OCI-LY3 (cell line): ENCODE measurements at regions not wholly inside any gene's neighbourhood (a gene's known extent, or its start where the extent isn't known, plus 50 kb on each side); places are given as distances from the start of the nearest gene placed in this dataset.

Source experiments
- H2AFZ ChIP-seq: fragments of 200-600, 300-600 bp; shearing (Covaris generic); 2 replicates; pipeline ENCODE4 v1.6.0; 2014; ENCODE audit warnings: antibody characterized with exemption, low read depth, low read length
- H3K27ac ChIP-seq: fragments of 200-600, 300-600 bp; sonication (generic); 2 replicates; pipeline ENCODE4 v1.5.1; 2014; ENCODE audit warnings: mild to moderate bottlenecking, low read length, moderate library complexity, mixed read lengths
- H3K27me3 ChIP-seq: fragments of 200-600, 300-600 bp; sonication (generic); 2 replicates; pipeline ENCODE4 v1.6.1; 2014; ENCODE audit warnings: low read depth, low read length, mixed read lengths
- H3K36me3 ChIP-seq: fragments of 200-600, 300-600 bp; sonication (generic); replicated peaks from 2 replicates; pipeline ENCODE3; 2014; ENCODE audit warnings: low read depth, low read length, mixed read lengths
- H3K4me1 ChIP-seq: fragments of 300-600, 200-600 bp; sonication (generic); 2 replicates; pipeline ENCODE4 v1.6.1; 2014; ENCODE audit warnings: low read length, mixed read lengths
- H3K4me2 ChIP-seq: fragments of 200-600, 300-600 bp; sonication (generic); 2 replicates; pipeline ENCODE4 v1.6.1; 2014; ENCODE audit warnings: low read length, mixed read lengths
- H3K4me3 ChIP-seq: fragments of 300-600, 200-600 bp; sonication (generic); 2 replicates; pipeline ENCODE4 v1.5.1; 2014; ENCODE audit warnings: antibody characterized with exemption, mild to moderate bottlenecking, low read length, moderate library complexity
- H3K79me2 ChIP-seq: fragments of 300-600, 200-600 bp; shearing (Covaris generic); 2 replicates; pipeline ENCODE4 v1.6.1; 2014; ENCODE audit warnings: mild to moderate bottlenecking, low read length, mixed read lengths
- H3K9ac ChIP-seq: fragments of 300-600, 200-600 bp; shearing (Covaris generic); 2 replicates; pipeline ENCODE4 v1.6.0; 2014; ENCODE audit warnings: mild to moderate bottlenecking, low read length, moderate library complexity
- H3K9me3 ChIP-seq: fragments of 200-600, 300-600 bp; shearing (Covaris generic); 2 replicates; pipeline ENCODE4 v1.6.1; 2014; ENCODE audit warnings: low read length, mixed read lengths; ENCODE audit not compliant: insufficient read depth
- H4K20me1 ChIP-seq: fragments of 200-600, 300-600 bp; sonication (generic); 2 replicates; pipeline ENCODE4 v1.6.1; 2016; ENCODE audit warnings: low read length, mixed read lengths; ENCODE audit not compliant: insufficient read depth
- CTCF ChIP-seq: fragments of 200-600, 300-600 bp; sonication (generic); IDR thresholded peaks from 2 replicates; pipeline ENCODE4 v1.5.1; 2014; ENCODE audit warnings: antibody characterized with exemption, low read length, low read depth
- EZH2phosphoT487 ChIP-seq: fragments of 200-600 bp; shearing (Covaris generic); IDR thresholded peaks from 2 replicates; pipeline ENCODE4 v1.6.1; 2018; ENCODE audit warnings: antibody characterized with exemption, mixed run types, low read depth

- no peaks in the 10 kb centered on the region for H3K27me3 ChIP-seq
- no peak overlapping the region for H3K4me3 ChIP-seq
- H3K36me3 ChIP-seq: peaks cover 6% of the 10 kb centered on the region
- TF ChIP-seq EZH2phosphoT487: no peak
- no peak for TF ChIP-seq CTCF
- no peak overlapping the region for H3K27ac ChIP-seq
- H2AFZ ChIP-seq: no peak overlapping the region
- no peak overlapping the region for H3K4me2 ChIP-seq
- H4K20me1 ChIP-seq: no peaks in the 10 kb centered on the region
- H3K9ac ChIP-seq: no peak overlapping the region
- peaks cover 3% of the 10 kb centered on the region for H3K4me1 ChIP-seq
- peaks cover 9% of the 10 kb centered on the region; the same call in 1 of the 2 replicates for H3K9me3 ChIP-seq
- H3K79me2 ChIP-seq: no peaks in the 10 kb centered on the region
Measured at GRCh38 chr13:108018371-108018870, 196.9 kb downstream of the LIG4 start.

GRCh38 chr13:108006619-108007018 is 208.7 kb downstream of the LIG4 start:
- TF ChIP-seq CTCF: no peak
- no peak for TF ChIP-seq EZH2phosphoT487
- Histone ChIP-seq H3K4me1 (no peaks in the 10 kb centered on the region), H3K36me3 (no peaks in the 10 kb centered on the region), H3K27ac (no peak overlapping the region), H3K4me3 (no peak overlapping the region), H4K20me1 (no peaks in the 10 kb centered on the region), H3K9me3 (no peaks in the 10 kb centered on the region), H3K4me2 (no peak overlapping the region), H3K9ac (no peak overlapping the region), H2AFZ (no peak overlapping the region), H3K27me3 (no peaks in the 10 kb centered on the region), H3K79me2 (no peaks in the 10 kb centered on the region)

GRCh38 chr13:108005231-108005630 is 210.1 kb downstream of the LIG4 start:
- no peak overlapping the region for H2AFZ ChIP-seq

GRCh38 chr13:108003626-108004025 is 211.7 kb downstream of the LIG4 start:
- Histone ChIP-seq H3K79me2 (no peaks in the 10 kb centered on the region), H3K36me3 (no peaks in the 10 kb centered on the region), H3K27ac (no peak overlapping the region), H3K9ac (no peak overlapping the region), H3K27me3 (no peaks in the 10 kb centered on the region), H3K9me3 (no peaks in the 10 kb centered on the region), H2AFZ (no peak overlapping the region), H3K4me1 (no peaks in the 10 kb centered on the region), H4K20me1 (no peaks in the 10 kb centered on the region), H3K4me2 (no peak overlapping the region), H3K4me3 (no peak overlapping the region)
- TF ChIP-seq CTCF: no peak
- no peak for TF ChIP-seq EZH2phosphoT487

More at GRCh38 chr13:108005231-108005630, 210.1 kb downstream of the LIG4 start:
- H3K4me2 ChIP-seq: no peak overlapping the region
- no peak overlapping the region for H3K9ac ChIP-seq
- H3K4me3 ChIP-seq: no peak overlapping the region
- no peaks in the 10 kb centered on the region for H3K4me1 ChIP-seq
- H3K79me2 ChIP-seq: no peaks in the 10 kb centered on the region
- no peaks in the 10 kb centered on the region for H3K27me3 ChIP-seq
- no peaks in the 10 kb centered on the region for H4K20me1 ChIP-seq
- no peaks in the 10 kb centered on the region for H3K36me3 ChIP-seq
- H3K27ac ChIP-seq: no peak overlapping the region
- TF ChIP-seq EZH2phosphoT487 (no peak), CTCF (no peak)
- H3K9me3 ChIP-seq: no peaks in the 10 kb centered on the region
